Chondrocyte (in vitro differentiated cells): ENCODE measurements at regions not wholly inside any gene's neighbourhood (a gene's known extent, or its start where the extent isn't known, plus 50 kb on each side); places are given as distances from the start of the nearest gene placed in this dataset.

Source experiments
- DNase-seq: peaks from one replicate; pipeline ENCODE4 v3.0.0; 2021; ENCODE audit warnings: mixed read lengths, low spot score
- H3K27ac Mint-ChIP-seq: one replicate; pipeline ENCODE4 v1.8.0; 2021; ENCODE audit warnings: mild to moderate bottlenecking, moderate library complexity, mixed read lengths; ENCODE audit not compliant: unreplicated experiment
- H3K27me3 Mint-ChIP-seq: 2 replicates; pipeline ENCODE4 v1.8.0; 2021; ENCODE audit warnings: low read depth, mixed read lengths
- H3K36me3 Mint-ChIP-seq: 2 replicates; pipeline ENCODE4 v1.8.0; 2021; ENCODE audit warnings: low read depth, mixed read lengths
- H3K4me1 Mint-ChIP-seq: 2 replicates; pipeline ENCODE4 v1.8.0; 2021; ENCODE audit warnings: low read depth, mild to moderate bottlenecking, mixed read lengths
- H3K4me3 Mint-ChIP-seq: one replicate; pipeline ENCODE4 v1.8.0; 2021; ENCODE audit warnings: mild to moderate bottlenecking, moderate library complexity, mixed read lengths; ENCODE audit not compliant: unreplicated experiment
- H3K9me3 Mint-ChIP-seq: 2 replicates; pipeline ENCODE4 v1.8.0; 2021; ENCODE audit warnings: low read depth, mixed read lengths
- TF ChIP-seq, protein P1 (sequence below): fragments of 200-600 bp; sonication (generic); IDR thresholded peaks from 2 replicates; pipeline ENCODE4 v1.5.0; 2021; ENCODE audit warnings: antibody characterized with exemption, mild to moderate bottlenecking, moderate library complexity

DNA sequence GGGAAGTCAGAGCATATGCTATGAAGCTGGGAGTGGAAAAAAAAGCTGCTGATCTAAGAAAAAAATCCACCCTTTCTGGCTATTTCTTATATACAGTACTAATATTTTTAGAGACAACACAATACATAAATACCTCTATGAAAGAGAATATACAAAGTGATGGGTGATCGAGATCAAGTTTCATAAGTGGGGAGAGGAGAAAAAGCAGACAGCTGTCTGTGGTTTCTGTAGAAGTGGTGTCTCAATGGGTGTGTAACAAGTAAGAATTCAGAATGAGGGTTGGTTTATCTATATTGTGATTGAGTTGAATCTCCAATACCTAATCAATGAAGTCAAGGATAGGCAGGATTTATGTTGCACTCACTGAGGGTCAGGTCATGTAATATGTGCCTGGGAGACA is 191.0 kb downstream of the HNMT start:
- Mint-ChIP-seq H3K4me3 (no peak overlapping the region), H3K9me3 (no peaks in the 10 kb centered on the region), H3K36me3 (peaks cover 2% of the 10 kb centered on the region), H3K27me3 (peaks cover 13% of the 10 kb centered on the region), H3K4me1 (no peaks in the 10 kb centered on the region), H3K27ac (no peak overlapping the region)
- TF ChIP-seq, protein P1, sequence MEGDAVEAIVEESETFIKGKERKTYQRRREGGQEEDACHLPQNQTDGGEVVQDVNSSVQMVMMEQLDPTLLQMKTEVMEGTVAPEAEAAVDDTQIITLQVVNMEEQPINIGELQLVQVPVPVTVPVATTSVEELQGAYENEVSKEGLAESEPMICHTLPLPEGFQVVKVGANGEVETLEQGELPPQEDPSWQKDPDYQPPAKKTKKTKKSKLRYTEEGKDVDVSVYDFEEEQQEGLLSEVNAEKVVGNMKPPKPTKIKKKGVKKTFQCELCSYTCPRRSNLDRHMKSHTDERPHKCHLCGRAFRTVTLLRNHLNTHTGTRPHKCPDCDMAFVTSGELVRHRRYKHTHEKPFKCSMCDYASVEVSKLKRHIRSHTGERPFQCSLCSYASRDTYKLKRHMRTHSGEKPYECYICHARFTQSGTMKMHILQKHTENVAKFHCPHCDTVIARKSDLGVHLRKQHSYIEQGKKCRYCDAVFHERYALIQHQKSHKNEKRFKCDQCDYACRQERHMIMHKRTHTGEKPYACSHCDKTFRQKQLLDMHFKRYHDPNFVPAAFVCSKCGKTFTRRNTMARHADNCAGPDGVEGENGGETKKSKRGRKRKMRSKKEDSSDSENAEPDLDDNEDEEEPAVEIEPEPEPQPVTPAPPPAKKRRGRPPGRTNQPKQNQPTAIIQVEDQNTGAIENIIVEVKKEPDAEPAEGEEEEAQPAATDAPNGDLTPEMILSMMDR, result no peak
- DNase-seq, result no peak

DNA sequence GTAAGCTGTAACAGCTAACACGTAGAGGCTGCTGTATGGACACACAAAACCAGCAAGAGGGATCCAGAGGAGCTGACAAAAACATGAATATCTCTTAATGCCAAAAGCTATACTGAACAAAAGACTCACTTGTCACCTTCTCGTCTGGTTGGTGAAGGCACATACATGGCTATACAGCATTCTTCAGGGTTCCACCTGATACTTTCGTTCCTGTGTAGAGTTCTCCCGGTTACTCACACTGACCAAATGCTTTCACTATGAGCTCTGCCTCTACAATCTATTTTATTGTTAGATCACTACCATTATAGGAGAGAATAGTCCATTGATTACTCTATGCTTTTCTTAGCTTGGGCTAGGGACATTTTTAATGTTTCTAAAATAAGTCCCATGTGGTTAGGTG is 193.1 kb downstream of the HNMT start:
- H3K9me3 Mint-ChIP-seq, result no peaks in the 10 kb centered on the region
- no peak for DNase-seq
- H3K27me3 Mint-ChIP-seq, result peaks cover 13% of the 10 kb centered on the region
- TF ChIP-seq, protein P1, result no peak
- no peak overlapping the region for H3K4me3 Mint-ChIP-seq
- no peaks in the 10 kb centered on the region for H3K36me3 Mint-ChIP-seq
- no peak overlapping the region for H3K27ac Mint-ChIP-seq
- H3K4me1 Mint-ChIP-seq, result no peaks in the 10 kb centered on the region

DNA sequence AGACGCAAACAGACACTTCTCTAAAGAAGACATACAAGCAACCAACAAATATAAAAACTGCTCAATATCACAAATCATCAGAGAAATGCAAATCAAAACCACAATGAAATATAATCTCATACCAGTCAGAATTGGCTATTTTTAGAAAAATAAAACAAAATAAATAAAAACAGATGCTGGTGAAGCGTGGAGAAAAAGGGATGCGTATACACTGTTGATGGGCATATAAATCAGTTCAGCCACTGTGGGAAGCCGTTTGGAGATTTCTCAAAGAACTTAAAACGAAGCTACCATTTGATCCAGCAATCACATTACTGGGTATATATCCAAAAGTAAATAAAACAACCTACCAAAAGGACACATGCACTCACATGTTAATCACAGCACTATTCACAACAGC is 206.2 kb downstream of the HNMT start:
- peaks cover 5% of the 10 kb centered on the region for H3K36me3 Mint-ChIP-seq
- H3K27me3 Mint-ChIP-seq, result peaks cover 12% of the 10 kb centered on the region
- no peak for DNase-seq
- H3K4me3 Mint-ChIP-seq, result no peak overlapping the region
- TF ChIP-seq, protein P1, result no peak
- no peak overlapping the region for H3K27ac Mint-ChIP-seq
- no peaks in the 10 kb centered on the region for H3K4me1 Mint-ChIP-seq
- peaks cover 30% of the 10 kb centered on the region for H3K9me3 Mint-ChIP-seq

DNA sequence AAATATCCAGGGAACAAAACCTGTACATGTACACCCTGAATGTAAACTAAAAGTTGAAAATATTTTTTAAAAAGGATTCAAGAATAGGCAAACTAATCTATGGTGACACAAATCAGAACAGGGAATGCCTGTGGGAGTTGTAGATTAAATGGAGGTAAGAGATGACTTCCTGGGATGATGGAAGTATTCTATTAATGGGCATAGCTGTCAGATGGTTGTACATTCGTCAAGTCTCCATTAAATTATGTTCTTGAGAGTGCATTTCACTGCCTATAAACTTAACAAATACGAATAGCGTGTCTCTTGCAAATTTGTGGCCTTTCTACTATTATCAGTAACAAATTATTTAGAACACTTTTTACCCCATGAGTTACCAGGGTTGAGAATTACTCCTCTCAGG is 207.0 kb downstream of the HNMT start:
- no peak overlapping the region for H3K27ac Mint-ChIP-seq
- H3K27me3 Mint-ChIP-seq, result peaks cover 12% of the 10 kb centered on the region
- TF ChIP-seq, protein P1, result no peak
- no peak overlapping the region for H3K4me3 Mint-ChIP-seq
- DNase-seq, result no peak
- H3K9me3 Mint-ChIP-seq, result peaks cover 22% of the 10 kb centered on the region
- H3K4me1 Mint-ChIP-seq, result no peaks in the 10 kb centered on the region
- H3K36me3 Mint-ChIP-seq, result peaks cover 2% of the 10 kb centered on the region

DNA sequence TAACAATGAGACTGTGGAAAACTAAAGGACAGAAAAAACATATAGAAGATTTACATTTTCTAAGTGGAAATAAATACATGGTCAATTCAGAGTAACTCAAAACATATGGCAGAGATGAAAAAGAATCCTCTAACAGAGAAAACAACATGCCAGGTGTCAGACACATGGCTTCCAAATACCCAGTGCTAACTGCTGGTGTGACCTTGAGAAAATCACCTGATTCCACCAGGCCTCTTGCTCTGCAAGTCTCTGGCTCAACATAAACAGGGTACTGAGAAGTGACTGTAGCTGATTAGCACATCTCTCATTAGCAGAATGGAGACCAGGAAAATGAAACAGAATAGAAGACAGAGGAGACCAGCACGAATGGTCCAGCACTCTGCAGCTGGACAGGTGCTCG is 210.8 kb downstream of the HNMT start:
- Mint-ChIP-seq H3K4me1 (no peaks in the 10 kb centered on the region), H3K27ac (no peak overlapping the region), H3K9me3 (no peaks in the 10 kb centered on the region), H3K27me3 (peaks cover 10% of the 10 kb centered on the region), H3K36me3 (no peaks in the 10 kb centered on the region), H3K4me3 (no peak overlapping the region)
- no peak for DNase-seq
- TF ChIP-seq, protein P1, result no peak
